ENCODE measurements at regions not wholly inside any gene's neighbourhood (a gene's known extent, or its start where the extent isn't known, plus 50 kb on each side); places are given as distances from the start of the nearest gene placed in this dataset.
"Not testable (repeated sequence)": the region's sequence is repeated elsewhere in the genome, so short reads cannot be mapped to it uniquely, and the experiment has no call there.

DNA sequence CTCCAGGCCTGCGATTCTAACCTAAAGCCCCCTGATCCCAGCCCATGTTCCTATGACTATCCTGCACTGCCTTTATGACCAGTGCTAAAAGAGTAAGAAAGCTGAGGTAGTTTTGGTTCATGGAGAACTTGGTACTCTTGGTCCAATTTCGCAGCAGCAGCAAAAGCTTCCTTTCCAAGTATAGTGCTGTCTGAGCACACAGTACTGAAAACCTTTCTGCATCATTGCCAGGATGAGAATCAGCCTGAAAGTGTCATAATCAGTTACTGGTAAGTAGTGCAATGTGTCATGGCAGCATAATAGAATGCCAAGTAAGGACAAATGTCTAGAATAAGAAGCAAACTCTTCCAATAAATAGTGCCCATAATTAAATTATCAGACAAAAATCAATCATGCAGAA is 889.6 kb upstream of the ADGRL4 start:
- H3K4me1 ChIP-seq (ENCODE audit: control insufficient read depth, insufficient read depth, low read length, poor library complexity, severe bottlenecking): no peaks in the 10 kb centered on the region
- H3K27ac ChIP-seq (ENCODE audit: low read depth, low read length, severe bottlenecking): no peak overlapping the region
- no peaks in the 10 kb centered on the region for H3K9me3 ChIP-seq (ENCODE audit: control insufficient read depth, low read length)
- H3K4me3 ChIP-seq (ENCODE audit: extremely low read depth, insufficient read depth, low read length, poor library complexity, severe bottlenecking): no peak overlapping the region
- 83 to 100% methylated on average over 1 of the region's 2 CpGs for WGBS, 2 experiments (ENCODE audit: insufficient coverage in 2 of 2)
- H3K36me3 ChIP-seq (ENCODE audit: control insufficient read depth, insufficient read depth, low read length): no peaks in the 10 kb centered on the region

DNA sequence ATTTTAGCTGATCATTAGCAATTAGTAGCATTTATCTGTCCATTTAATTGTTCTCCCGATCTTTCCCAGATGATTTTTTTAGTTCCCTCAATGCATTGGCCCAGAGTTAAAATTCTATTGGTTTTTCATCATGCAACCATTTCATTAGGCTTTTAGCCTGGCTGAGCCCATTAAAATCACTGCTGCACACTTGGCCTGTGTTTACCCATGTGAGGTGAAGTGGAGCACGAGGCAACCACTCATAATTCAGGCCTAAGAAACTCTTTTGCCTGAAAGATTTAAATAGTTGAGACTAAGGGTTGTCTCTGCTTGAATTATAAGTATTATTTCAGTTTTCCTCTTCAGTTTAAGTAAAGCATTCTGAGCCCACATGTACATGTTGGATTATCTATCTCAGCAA is 889.0 kb upstream of the ADGRL4 start:
- WGBS, 2 experiments (ENCODE audit: insufficient coverage in 2 of 2): 80 to 92% methylated on average over 1 to 2 of the region's 2 CpGs

DNA sequence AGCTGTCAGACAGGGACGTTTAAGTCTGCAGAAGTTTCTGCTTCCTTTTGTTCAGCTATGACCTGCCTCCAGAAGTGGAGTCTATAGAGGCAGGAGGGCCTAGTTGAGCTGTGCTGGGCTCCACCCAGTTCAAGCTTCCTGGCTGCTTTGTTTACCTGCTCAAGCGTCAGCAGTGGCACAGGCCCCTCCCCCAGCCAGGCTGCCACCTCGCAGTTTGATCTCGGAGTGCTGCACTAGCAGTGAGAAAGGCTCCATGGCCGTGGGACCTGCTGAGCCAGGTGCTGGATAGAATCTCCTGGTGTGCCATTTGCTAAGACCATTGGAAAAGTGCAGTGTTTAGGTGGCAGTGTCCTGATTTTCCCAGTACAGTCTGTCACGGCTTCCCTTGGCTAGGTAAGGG is 887.6 kb upstream of the ADGRL4 start:
- not testable (repeated sequence) for H3K4me3 ChIP-seq (ENCODE audit: extremely low read depth, insufficient read depth, low read length, poor library complexity, severe bottlenecking); H3K4me1 ChIP-seq (ENCODE audit: control insufficient read depth, insufficient read depth, low read length, poor library complexity, severe bottlenecking); H3K36me3 ChIP-seq (ENCODE audit: control insufficient read depth, insufficient read depth, low read length); H3K9me3 ChIP-seq (ENCODE audit: control insufficient read depth, low read length); H3K27ac ChIP-seq (ENCODE audit: low read depth, low read length, severe bottlenecking)
- WGBS, 2 experiments (ENCODE audit: insufficient coverage in 2 of 2): 72 to 78% methylated on average over 5 to 6 of the region's 6 CpGs

More for the DNA sequence above, 889.0 kb upstream of the ADGRL4 start:
- no peaks in the 10 kb centered on the region for H3K9me3 ChIP-seq (ENCODE audit: control insufficient read depth, low read length)
- no peaks in the 10 kb centered on the region for H3K4me1 ChIP-seq (ENCODE audit: control insufficient read depth, insufficient read depth, low read length, poor library complexity, severe bottlenecking)
- no peaks in the 10 kb centered on the region for H3K36me3 ChIP-seq (ENCODE audit: control insufficient read depth, insufficient read depth, low read length)
- H3K27ac ChIP-seq (ENCODE audit: low read depth, low read length, severe bottlenecking): no peak overlapping the region
- no peak overlapping the region for H3K4me3 ChIP-seq (ENCODE audit: extremely low read depth, insufficient read depth, low read length, poor library complexity, severe bottlenecking)

DNA sequence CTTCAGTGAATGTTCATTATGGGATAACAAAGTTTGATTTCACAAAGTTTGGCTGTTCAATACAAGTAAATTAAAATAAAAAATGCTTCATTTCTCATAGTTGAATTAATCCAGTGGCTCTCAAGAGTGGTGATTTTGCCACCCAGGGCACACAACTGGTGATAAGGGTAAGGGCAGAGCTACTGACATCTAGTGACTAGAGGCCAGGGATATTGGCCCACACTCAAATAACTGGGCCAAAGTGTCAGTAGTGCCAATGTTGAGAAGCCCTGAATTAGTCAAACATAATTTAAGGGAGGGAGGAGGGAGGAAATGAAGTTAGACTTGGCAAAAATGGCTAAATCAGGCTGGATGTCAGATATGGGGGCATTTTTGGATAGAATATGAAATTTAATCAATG is 880.5 kb upstream of the ADGRL4 start:
- H3K9me3 ChIP-seq (ENCODE audit: control insufficient read depth, low read length): peaks cover 5% of the 10 kb centered on the region
- H3K36me3 ChIP-seq (ENCODE audit: control insufficient read depth, insufficient read depth, low read length): no peaks in the 10 kb centered on the region
- H3K4me1 ChIP-seq (ENCODE audit: control insufficient read depth, insufficient read depth, low read length, poor library complexity, severe bottlenecking): no peaks in the 10 kb centered on the region
- no peak overlapping the region for H3K27ac ChIP-seq (ENCODE audit: low read depth, low read length, severe bottlenecking)
- no peak overlapping the region for H3K4me3 ChIP-seq (ENCODE audit: extremely low read depth, insufficient read depth, low read length, poor library complexity, severe bottlenecking)

DNA sequence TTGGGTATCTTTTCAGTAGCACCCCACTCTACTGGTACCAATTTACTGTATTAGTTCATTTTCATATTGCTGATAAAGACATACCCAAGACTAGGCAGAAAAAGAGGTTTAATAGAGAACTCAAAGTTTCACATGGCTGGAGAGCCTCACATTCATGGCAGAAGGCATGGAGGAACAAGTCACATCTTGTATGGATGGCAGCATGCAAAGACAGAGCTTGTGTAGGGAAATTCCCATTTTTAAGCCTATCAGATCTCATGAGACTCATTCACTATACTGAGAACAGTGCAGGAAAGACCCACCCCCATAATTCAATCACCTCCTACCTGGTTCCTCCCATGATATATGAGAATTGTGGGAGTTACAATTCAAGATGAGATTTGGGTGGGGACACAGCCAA is 878.6 kb upstream of the ADGRL4 start:
- Histone ChIP-seq H3K9me3 (ENCODE audit: control insufficient read depth, low read length) (peaks cover 5% of the 10 kb centered on the region), H3K4me3 (ENCODE audit: extremely low read depth, insufficient read depth, low read length, poor library complexity, severe bottlenecking) (no peak overlapping the region), H3K36me3 (ENCODE audit: control insufficient read depth, insufficient read depth, low read length) (no peaks in the 10 kb centered on the region), H3K27ac (ENCODE audit: low read depth, low read length, severe bottlenecking) (no peak overlapping the region), H3K4me1 (ENCODE audit: control insufficient read depth, insufficient read depth, low read length, poor library complexity, severe bottlenecking) (no peaks in the 10 kb centered on the region)

DNA sequence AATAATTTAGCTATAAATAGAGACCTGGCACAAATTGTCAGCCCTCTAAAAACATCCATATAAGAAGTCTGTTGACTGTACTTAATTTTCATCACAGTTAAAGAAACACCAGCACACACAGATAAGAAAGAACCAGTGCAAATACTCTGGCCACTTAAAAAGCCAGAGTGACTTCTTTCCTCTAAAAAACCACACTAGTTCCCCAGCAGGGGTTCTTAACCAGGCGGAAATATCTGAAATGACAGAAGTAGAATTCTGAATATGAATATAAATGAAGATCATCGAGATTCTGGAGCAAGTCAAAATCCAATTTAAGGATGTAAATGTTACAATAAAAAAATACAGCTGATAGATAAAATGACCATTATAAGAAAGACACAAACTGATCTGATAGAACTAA is 870.6 kb upstream of the ADGRL4 start:
- WGBS, 2 experiments (ENCODE audit: insufficient coverage in 2 of 2): no CpG with 5 or more reads among the region's 2 CpGs
- Histone ChIP-seq H3K36me3 (ENCODE audit: control insufficient read depth, insufficient read depth, low read length) (no peaks in the 10 kb centered on the region), H3K27ac (ENCODE audit: low read depth, low read length, severe bottlenecking) (no peak overlapping the region), H3K9me3 (ENCODE audit: control insufficient read depth, low read length) (no peaks in the 10 kb centered on the region), H3K4me3 (ENCODE audit: extremely low read depth, insufficient read depth, low read length, poor library complexity, severe bottlenecking) (no peak overlapping the region), H3K4me1 (ENCODE audit: control insufficient read depth, insufficient read depth, low read length, poor library complexity, severe bottlenecking) (no peaks in the 10 kb centered on the region)

DNA sequence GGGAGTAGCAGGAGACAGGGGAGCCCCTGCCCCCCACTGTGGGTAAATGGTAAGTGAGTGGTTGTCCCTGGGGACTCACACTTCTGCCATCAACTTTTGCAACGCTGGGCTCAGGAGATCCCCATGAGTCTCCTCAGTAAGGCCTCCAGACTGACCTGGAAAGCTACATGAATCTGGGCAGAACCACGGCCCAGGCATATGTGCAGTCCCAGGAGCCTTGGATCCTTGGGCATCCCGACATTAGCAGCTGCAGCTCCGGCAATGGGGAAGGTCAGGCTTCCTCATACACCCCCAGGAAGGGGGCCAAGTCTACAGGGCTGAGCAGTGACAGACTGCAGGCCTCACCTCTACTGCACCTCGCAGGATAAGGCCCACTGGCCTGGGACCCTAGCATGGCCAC is 868.7 kb upstream of the ADGRL4 start:
- Histone ChIP-seq H3K36me3 (ENCODE audit: control insufficient read depth, insufficient read depth, low read length) (no peaks in the 10 kb centered on the region), H3K9me3 (ENCODE audit: control insufficient read depth, low read length) (no peaks in the 10 kb centered on the region), H3K4me1 (ENCODE audit: control insufficient read depth, insufficient read depth, low read length, poor library complexity, severe bottlenecking) (no peaks in the 10 kb centered on the region), H3K27ac (ENCODE audit: low read depth, low read length, severe bottlenecking) (no peak overlapping the region), H3K4me3 (ENCODE audit: extremely low read depth, insufficient read depth, low read length, poor library complexity, severe bottlenecking) (no peak overlapping the region)
- 79 to 88% methylated on average over 2 to 4 of the region's 5 CpGs for WGBS, 2 experiments (ENCODE audit: insufficient coverage in 2 of 2)

DNA sequence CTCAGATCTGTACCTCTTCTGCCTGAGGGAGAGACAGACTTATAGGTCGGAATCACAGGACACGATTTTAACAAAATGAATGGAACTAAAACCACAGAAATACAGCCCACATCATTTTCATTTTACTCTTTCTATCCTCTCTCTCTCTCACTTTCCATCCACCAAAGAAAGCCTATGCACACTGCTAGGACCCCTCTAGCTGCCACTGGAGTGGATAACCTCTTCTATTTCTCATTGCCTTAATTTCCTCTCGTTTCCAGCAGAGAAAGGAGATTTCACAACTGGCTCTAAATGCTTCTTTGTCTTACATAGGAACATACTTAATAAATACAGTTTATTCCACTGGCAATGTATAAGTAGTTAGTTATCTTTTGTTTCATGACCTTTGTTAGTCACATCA is 867.8 kb upstream of the ADGRL4 start:
- Histone ChIP-seq H3K9me3 (ENCODE audit: control insufficient read depth, low read length) (no peaks in the 10 kb centered on the region), H3K36me3 (ENCODE audit: control insufficient read depth, insufficient read depth, low read length) (no peaks in the 10 kb centered on the region), H3K27ac (ENCODE audit: low read depth, low read length, severe bottlenecking) (no peak overlapping the region), H3K4me1 (ENCODE audit: control insufficient read depth, insufficient read depth, low read length, poor library complexity, severe bottlenecking) (no peaks in the 10 kb centered on the region), H3K4me3 (ENCODE audit: extremely low read depth, insufficient read depth, low read length, poor library complexity, severe bottlenecking) (no peak overlapping the region)
- WGBS, 2 experiments (ENCODE audit: insufficient coverage in 2 of 2): 89 to 100% methylated on average over 2 of the region's 3 CpGs

DNA sequence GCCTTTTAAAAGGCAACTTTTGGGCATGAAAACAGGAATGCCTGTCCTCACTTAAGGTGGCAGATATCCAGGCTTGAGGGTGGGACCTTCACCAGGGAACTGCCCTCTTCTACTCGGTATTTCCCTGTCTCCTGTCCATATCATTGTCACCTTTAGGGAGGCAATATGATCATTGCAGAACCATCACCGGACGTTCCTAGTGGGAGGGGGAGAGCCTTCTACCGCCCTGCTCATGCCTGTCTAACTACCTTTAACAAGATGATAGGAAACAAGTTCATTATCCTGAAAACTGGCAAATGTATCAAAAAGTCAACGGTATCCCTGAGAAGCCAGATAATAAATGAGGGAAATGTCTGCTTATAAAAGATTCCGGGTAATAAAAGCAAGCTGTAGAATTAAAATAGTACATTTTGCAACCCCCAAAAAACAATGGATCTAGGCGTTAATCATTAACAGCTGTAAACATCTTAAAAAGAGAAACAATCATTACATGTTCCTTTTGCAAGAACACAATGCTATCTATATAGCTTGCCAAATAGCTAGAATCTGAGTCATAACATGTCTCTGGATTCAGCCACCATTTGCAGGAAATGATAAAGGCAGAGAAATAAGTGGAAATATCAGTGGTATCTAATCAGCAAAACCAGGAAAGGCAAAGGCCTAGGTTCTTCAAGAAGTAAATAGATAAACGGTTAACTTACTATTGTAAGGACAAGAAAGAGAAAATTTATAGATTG is 852.9 kb upstream of the ADGRL4 start:
- Histone ChIP-seq H3K36me3 (ENCODE audit: control insufficient read depth, insufficient read depth, low read length) (no peaks in the 10 kb centered on the region), H3K9me3 (ENCODE audit: control insufficient read depth, low read length) (peaks cover 2% of the 10 kb centered on the region), H3K27ac (ENCODE audit: low read depth, low read length, severe bottlenecking) (peak overlapping the region; percentile 85), H3K4me1 (ENCODE audit: control insufficient read depth, insufficient read depth, low read length, poor library complexity, severe bottlenecking) (peaks cover 6% of the 10 kb centered on the region), H3K4me3 (ENCODE audit: extremely low read depth, insufficient read depth, low read length, poor library complexity, severe bottlenecking) (no peak overlapping the region)
- WGBS, 2 experiments (ENCODE audit: insufficient coverage in 2 of 2): 79 to 93% methylated on average over 3 to 4 of the region's 8 CpGs

DNA sequence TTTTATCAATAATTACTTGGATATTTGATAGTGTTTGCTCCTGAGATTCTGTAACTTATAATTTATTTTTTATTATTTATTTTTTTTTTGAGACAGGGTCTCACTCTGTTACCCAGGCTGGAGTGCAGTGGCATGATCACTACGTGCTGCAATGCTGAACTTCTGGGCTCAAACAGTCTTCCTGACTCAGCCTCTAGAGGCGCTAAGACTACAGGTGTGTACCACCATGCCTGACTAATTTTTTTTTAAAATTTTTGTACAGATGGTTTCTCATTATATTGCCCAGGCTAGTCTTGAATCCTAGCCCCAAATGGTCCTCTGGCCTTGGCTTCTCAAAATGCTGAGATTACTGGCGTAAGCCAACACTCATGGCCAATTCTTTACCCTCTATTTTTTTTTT is 845.5 kb upstream of the ADGRL4 start:
- WGBS, 2 experiments (ENCODE audit: insufficient coverage in 2 of 2): 20 to 84% methylated on average over 1 to 2 of the region's 3 CpGs
- H3K27ac ChIP-seq (ENCODE audit: low read depth, low read length, severe bottlenecking): no peak overlapping the region
- H3K4me1 ChIP-seq (ENCODE audit: control insufficient read depth, insufficient read depth, low read length, poor library complexity, severe bottlenecking): peaks cover 3% of the 10 kb centered on the region
- H3K4me3 ChIP-seq (ENCODE audit: extremely low read depth, insufficient read depth, low read length, poor library complexity, severe bottlenecking): no peak overlapping the region
- no peaks in the 10 kb centered on the region for H3K36me3 ChIP-seq (ENCODE audit: control insufficient read depth, insufficient read depth, low read length)
- H3K9me3 ChIP-seq (ENCODE audit: control insufficient read depth, low read length): no peaks in the 10 kb centered on the region

DNA sequence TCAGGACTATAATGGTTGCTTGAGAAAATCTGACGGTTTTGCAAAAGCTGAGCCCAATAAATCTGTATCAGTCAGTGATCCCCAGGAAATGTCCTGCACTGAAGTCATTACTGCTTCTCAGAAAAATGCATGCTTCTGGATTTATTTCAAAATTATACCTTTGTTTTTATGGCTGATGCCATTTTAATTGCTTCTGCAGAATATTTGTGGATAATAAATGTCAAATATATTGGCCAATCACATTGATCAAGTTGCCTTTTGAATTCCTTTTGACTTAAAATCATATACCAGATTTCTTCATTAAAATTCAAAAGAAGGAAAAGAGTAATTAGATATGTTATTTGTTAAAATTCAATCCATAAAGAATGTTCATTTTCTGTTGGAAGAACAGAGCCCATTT is 842.9 kb upstream of the ADGRL4 start:
- Histone ChIP-seq H3K4me1 (ENCODE audit: control insufficient read depth, insufficient read depth, low read length, poor library complexity, severe bottlenecking) (peaks cover 3% of the 10 kb centered on the region), H3K27ac (ENCODE audit: low read depth, low read length, severe bottlenecking) (no peak overlapping the region), H3K36me3 (ENCODE audit: control insufficient read depth, insufficient read depth, low read length) (no peaks in the 10 kb centered on the region), H3K9me3 (ENCODE audit: control insufficient read depth, low read length) (no peaks in the 10 kb centered on the region), H3K4me3 (ENCODE audit: extremely low read depth, insufficient read depth, low read length, poor library complexity, severe bottlenecking) (no peak overlapping the region)
- WGBS, 2 experiments (ENCODE audit: insufficient coverage in 2 of 2): 78 to 83% methylated on average over 1 of the region's 1 CpG
